H9 (cell line): ENCODE measurements at regions not wholly inside any gene's neighbourhood (a gene's known extent, or its start where the extent isn't known, plus 50 kb on each side); places are given as distances from the start of the nearest gene placed in this dataset.

ENCODE experiments used
- DNase-seq: peaks from one replicate; pipeline ENCODE4 v3.0.0-alpha.2; 2017
- H2AFZ ChIP-seq: one replicate; pipeline ENCODE4 v1.6.1; 2013; ENCODE audit warnings: mild to moderate bottlenecking, low read length, control low read depth, moderate library complexity
- H2AK5ac ChIP-seq: 2 replicates; pipeline ENCODE4 v1.6.1; 2013; ENCODE audit warnings: low read length, control low read depth, mixed read lengths; ENCODE audit not compliant: insufficient read length
- H2BK120ac ChIP-seq: one replicate; pipeline ENCODE4 v1.6.1; 2013; ENCODE audit warnings: low read depth, mild to moderate bottlenecking, low read length, control low read depth, inconsistent platforms; ENCODE audit not compliant: poor library complexity, severe bottlenecking
- H2BK12ac ChIP-seq: 2 replicates; pipeline ENCODE4 v1.6.1; 2013; ENCODE audit warnings: low read length, control low read depth, mixed read lengths, low read depth; ENCODE audit not compliant: insufficient read length
- H2BK15ac ChIP-seq: 2 replicates; pipeline ENCODE4 v1.6.1; 2013; ENCODE audit warnings: low read depth, low read length, control low read depth
- H2BK20ac ChIP-seq: one replicate; pipeline ENCODE4 v1.6.1; 2013; ENCODE audit warnings: low read depth, mild to moderate bottlenecking, low read length, control low read depth, inconsistent platforms; ENCODE audit not compliant: poor library complexity, severe bottlenecking
- H2BK5ac ChIP-seq: 2 replicates; pipeline ENCODE4 v1.6.1; 2013; ENCODE audit warnings: low read length, control low read depth, mixed read lengths; ENCODE audit not compliant: insufficient read length
- H3K14ac ChIP-seq: 2 replicates; pipeline ENCODE4 v1.6.1; 2013; ENCODE audit warnings: low read length, control low read depth; ENCODE audit not compliant: insufficient read depth
- H3K18ac ChIP-seq: 2 replicates; pipeline ENCODE4 v1.6.1; 2013; ENCODE audit warnings: low read depth, mild to moderate bottlenecking, mixed read lengths, low read length, control low read depth; ENCODE audit not compliant: insufficient read length
- H3K23ac ChIP-seq: 2 replicates; pipeline ENCODE4 v1.6.1; 2013; ENCODE audit warnings: low read length, control low read depth, mixed read lengths, low read depth; ENCODE audit not compliant: insufficient read length
- H3K23me2 ChIP-seq: 2 replicates; pipeline ENCODE4 v1.6.1; 2013; ENCODE audit warnings: low read depth, mild to moderate bottlenecking, mixed read lengths, low read length, control low read depth; ENCODE audit not compliant: insufficient read length, poor library complexity, severe bottlenecking
- H3K27ac ChIP-seq: 2 replicates; pipeline ENCODE4 v1.5.1; 2013; ENCODE audit warnings: low read length, control low read depth, mixed read lengths, low read depth; ENCODE audit not compliant: insufficient read length
- H3K27me3 ChIP-seq: 2 replicates; pipeline ENCODE4 v1.6.1; 2013; ENCODE audit warnings: low read length, control low read depth, inconsistent platforms; ENCODE audit not compliant: insufficient read depth
- H3K4ac ChIP-seq: 2 replicates; pipeline ENCODE4 v1.6.1; 2013; ENCODE audit warnings: low read depth, mild to moderate bottlenecking, control low read depth, inconsistent platforms, low read length, moderate library complexity
- H3K4me1 ChIP-seq: 2 replicates; pipeline ENCODE4 v1.6.1; 2013; ENCODE audit warnings: low read length, control low read depth, inconsistent platforms; ENCODE audit not compliant: insufficient read depth
- H3K4me2 ChIP-seq: 2 replicates; pipeline ENCODE4 v1.6.1; 2013; ENCODE audit warnings: low read length, control low read depth, mixed read lengths; ENCODE audit not compliant: insufficient read length, insufficient read depth
- H3K56ac ChIP-seq: 2 replicates; pipeline ENCODE4 v1.6.1; 2013; ENCODE audit warnings: low read depth, mild to moderate bottlenecking, mixed read lengths, low read length, control low read depth; ENCODE audit not compliant: insufficient read length
- H3K79me1 ChIP-seq: 2 replicates; pipeline ENCODE4 v1.6.1; 2013; ENCODE audit warnings: low read depth, mild to moderate bottlenecking, moderate library complexity, low read length, control low read depth, inconsistent platforms; ENCODE audit not compliant: insufficient read depth, poor library complexity, severe bottlenecking
- H3K79me2 ChIP-seq: 2 replicates; pipeline ENCODE4 v1.6.1; 2013; ENCODE audit warnings: low read length, control low read depth, inconsistent platforms; ENCODE audit not compliant: insufficient read depth
- H3K9ac ChIP-seq: 2 replicates; pipeline ENCODE4 v1.6.1; 2013; ENCODE audit warnings: low read length, control low read depth, mixed read lengths; ENCODE audit not compliant: insufficient read length; ENCODE audit errors: extremely low read depth
- H3K9me3 ChIP-seq: one replicate; pipeline ENCODE4 v1.6.1; 2013; ENCODE audit warnings: low read depth, low read length, inconsistent platforms; ENCODE audit not compliant: control insufficient read depth
- H3T11ph ChIP-seq: one replicate; pipeline ENCODE4 v1.6.1; 2013; ENCODE audit warnings: mild to moderate bottlenecking, low read length, control low read depth, inconsistent platforms
- H4K20me1 ChIP-seq: one replicate; pipeline ENCODE4 v1.6.1; 2013; ENCODE audit not compliant: control insufficient read depth, insufficient read length, insufficient read depth
- H4K5ac ChIP-seq: 2 replicates; pipeline ENCODE4 v1.6.1; 2013; ENCODE audit warnings: low read depth, mild to moderate bottlenecking, mixed read lengths, low read length, control low read depth; ENCODE audit not compliant: insufficient read length
- H4K8ac ChIP-seq: replicated peaks from 2 replicates; pipeline ENCODE4 v1.6.1; 2013; ENCODE audit warnings: low read length, control low read depth, mixed read lengths, low read depth; ENCODE audit not compliant: insufficient read length
- H4K91ac ChIP-seq: 2 replicates; pipeline ENCODE4 v1.6.1; 2013; ENCODE audit warnings: low read depth, mild to moderate bottlenecking, moderate library complexity, mixed read lengths, low read length, control low read depth; ENCODE audit not compliant: insufficient read length
- H3K27ac Mint-ChIP-seq, 3 experiments: 2 replicates in 2 of 3; 3 replicates in 1 of 3; pipeline ENCODE4 v1.8.0; 2020 to 2021; ENCODE audit warnings: mixed read lengths in 3 of 3, mild to moderate bottlenecking in 1 of 3, moderate library complexity in 1 of 3
- H3K27me3 Mint-ChIP-seq: 2 replicates; pipeline ENCODE4 v1.8.0; 2021; ENCODE audit warnings: low read depth, mild to moderate bottlenecking, moderate library complexity, mixed read lengths
- H3K36me3 Mint-ChIP-seq, 3 experiments: 2 replicates in 2 of 3; 3 replicates in 1 of 3; pipeline ENCODE4 v1.8.0; 2020 to 2021; ENCODE audit warnings: low read depth in 3 of 3, mixed read lengths in 3 of 3; ENCODE audit not compliant: insufficient read depth in 1 of 3
- H3K4me1 Mint-ChIP-seq, 2 experiments: 2 replicates each; pipeline ENCODE4 v1.8.0; 2020; ENCODE audit warnings: mixed read lengths in 2 of 2
- H3K4me3 Mint-ChIP-seq, 2 experiments: 2 replicates in 1 of 2; 3 replicates in 1 of 2; pipeline ENCODE4 v1.8.0; 2020 to 2021; ENCODE audit warnings: mild to moderate bottlenecking in 2 of 2, mixed read lengths in 2 of 2, moderate library complexity in 1 of 2
- H3K9me3 Mint-ChIP-seq, 2 experiments: 2 replicates in 1 of 2; 3 replicates in 1 of 2; pipeline ENCODE4 v1.8.0; 2020; ENCODE audit warnings: mild to moderate bottlenecking in 2 of 2, mixed read lengths in 2 of 2, moderate library complexity in 1 of 2
- CTCF ChIP-seq: fragments of 200-600 bp; sonication (generic); conservative IDR thresholded peaks from 3 replicates; pipeline ENCODE4 v1.8.0; 2021; ENCODE audit warnings: antibody characterized with exemption, mild to moderate bottlenecking
- WGBS: extraction: QIAGEN DNeasy Blood & Tissue Kit; methylation state at CpG from one replicate; pipeline ENCODE4 v1.1.7; 2013; ENCODE audit warnings: missing lambda C conversion rate, low lambda C conversion rate, mixed read lengths; ENCODE audit not compliant: insufficient read length; ENCODE audit errors: extremely low coverage; 5-methylcytosine and 5-hydroxymethylcytosine counted together

- H2BK20ac ChIP-seq, result no peak overlapping the region
- WGBS, result no CpG with 5 or more reads among the region's 3 CpGs
- no peak overlapping the region for H2BK5ac ChIP-seq
- H3K79me1 ChIP-seq, result no peaks in the 10 kb centered on the region
- no peaks in the 10 kb centered on the region for H3K9me3 Mint-ChIP-seq
- no peaks in the 10 kb centered on the region for H3K23me2 ChIP-seq
- no peak overlapping the region for H3K4me2 ChIP-seq
- H2AFZ ChIP-seq, result no peak overlapping the region
- no peak for TF ChIP-seq CTCF
- H4K20me1 ChIP-seq, result no peaks in the 10 kb centered on the region
- H3K36me3 Mint-ChIP-seq, result no peaks in the 10 kb centered on the region
- no peak overlapping the region for H3K18ac ChIP-seq
- no peak overlapping the region for H2BK12ac ChIP-seq
- no peak overlapping the region for H3K4me3 Mint-ChIP-seq
- H4K91ac ChIP-seq, result no peak overlapping the region
- no peak overlapping the region for H2AK5ac ChIP-seq
- H3K14ac ChIP-seq, result no peak overlapping the region
- no peaks in the 10 kb centered on the region for H3K27me3 ChIP-seq
- no peak overlapping the region for H2BK120ac ChIP-seq
- no peaks in the 10 kb centered on the region for H3K27me3 Mint-ChIP-seq
- H3K23ac ChIP-seq, result no peak overlapping the region
- peaks cover 6% of the 10 kb centered on the region; the same call in 1 of the 2 replicates for H3K4me1 ChIP-seq
- H4K5ac ChIP-seq, result no peak overlapping the region
- H3K9ac ChIP-seq, result no peak overlapping the region
- H3K27ac Mint-ChIP-seq, result no peak overlapping the region
- no peak overlapping the region for H3K56ac ChIP-seq
- H4K8ac ChIP-seq, result no peak overlapping the region
- H3T11ph ChIP-seq, result no peak overlapping the region
- no peak for DNase-seq
- no peak overlapping the region for H3K4ac ChIP-seq
- no peak overlapping the region for H3K27ac ChIP-seq
- no peak overlapping the region for H2BK15ac ChIP-seq
- H3K9me3 ChIP-seq, result no peaks in the 10 kb centered on the region
- H3K79me2 ChIP-seq, result no peaks in the 10 kb centered on the region
- peaks cover 9 to 10% of the 10 kb centered on the region in 2 experiments for H3K4me1 Mint-ChIP-seq
These were observed 60.2 kb upstream of the PTPN12 start for GRCh38 chr7:77476871-77477270.
